Fibroblast of lung (primary cell): ENCODE measurements at regions not wholly inside any gene's neighbourhood (a gene's known extent, or its start where the extent isn't known, plus 50 kb on each side); places are given as distances from the start of the nearest gene placed in this dataset.

Source experiments
- DNase-seq, 2 donors: peaks; one replicate each; pipeline versions ENCODE4 v3.0.0 to v3.0.0-alpha.2; 2010; ENCODE audit warnings: low read depth in 2 of 2
- H2AFZ ChIP-seq: 2 replicates; pipeline ENCODE4 v1.5.1; 2012; ENCODE audit warnings: low read length, control low read depth, inconsistent platforms
- H3K27ac ChIP-seq: 2 replicates; pipeline ENCODE4 v1.5.1; 2011; ENCODE audit warnings: low read length, control low read depth; ENCODE audit not compliant: insufficient read depth
- H3K27me3 ChIP-seq: 2 replicates; pipeline ENCODE4 v1.5.1; 2011; ENCODE audit warnings: mild to moderate bottlenecking, low read length; ENCODE audit not compliant: control insufficient read depth, insufficient read depth
- H3K36me3 ChIP-seq: 2 replicates; pipeline ENCODE4 v1.5.1; 2011; ENCODE audit warnings: low read length; ENCODE audit not compliant: control insufficient read depth, insufficient read depth
- H3K4me1 ChIP-seq: 2 replicates; pipeline ENCODE4 v1.5.1; 2011; ENCODE audit warnings: low read length; ENCODE audit not compliant: control insufficient read depth, insufficient read depth; ENCODE audit errors: extremely low read depth
- H3K4me2 ChIP-seq: 2 replicates; pipeline ENCODE4 v1.5.1; 2011; ENCODE audit warnings: low read length, control low read depth; ENCODE audit not compliant: insufficient read depth; ENCODE audit errors: extremely low read depth
- H3K4me3 ChIP-seq, 4 experiments: fragments of 200-600 bp in 1 of 4; sonication (generic) in 1 of 4; replicated peaks in 1 of 4; 2 replicates each; pipeline ENCODE4 v1.5.1; 2011 to 2016; ENCODE audit warnings: low read length in 4 of 4, low read depth in 3 of 4, mild to moderate bottlenecking in 3 of 4, control low read depth in 2 of 4, inconsistent platforms in 1 of 4, mixed read lengths in 1 of 4; ENCODE audit not compliant: insufficient read depth in 1 of 4; ENCODE audit errors: control extremely low read depth in 1 of 4
- H3K79me2 ChIP-seq: 2 replicates; pipeline ENCODE4 v1.5.1; 2012; ENCODE audit warnings: mild to moderate bottlenecking, low read length, inconsistent platforms; ENCODE audit not compliant: control insufficient read depth, insufficient read depth
- H3K9ac ChIP-seq: 2 replicates; pipeline ENCODE4 v1.5.1; 2011; ENCODE audit warnings: mild to moderate bottlenecking, low read length, control low read depth; ENCODE audit not compliant: insufficient read depth
- H3K9me3 ChIP-seq: 2 replicates; pipeline ENCODE4 v1.5.1; 2012; ENCODE audit warnings: low read depth, low read length; ENCODE audit not compliant: control insufficient read depth, insufficient read depth
- H4K20me1 ChIP-seq: 2 replicates; pipeline ENCODE4 v1.5.1; 2011; ENCODE audit warnings: low read length; ENCODE audit not compliant: control insufficient read depth, insufficient read depth; ENCODE audit errors: extremely low read depth
- CTCF ChIP-seq, 2 donors: IDR thresholded peaks in 1 of 2; conservative IDR thresholded peaks in 1 of 2; 1 replicate in 1 of 2; 2 replicates in 1 of 2; pipeline ENCODE4 v1.5.1; 2011 to 2012; ENCODE audit warnings: low read length in 2 of 2, control low read depth in 1 of 2, inconsistent platforms in 1 of 2, low read depth in 1 of 2, mild to moderate bottlenecking in 1 of 2
- EZH2 ChIP-seq: IDR thresholded peaks from 2 replicates; pipeline ENCODE4 v1.5.1; 2012; ENCODE audit warnings: low read length, control low read depth, mild to moderate bottlenecking; ENCODE audit errors: missing control alignments

- H3K4me3 ChIP-seq: no peak overlapping the region
- no peak overlapping the region for H3K27ac ChIP-seq
- no peak for DNase-seq
- TF ChIP-seq CTCF (conservative IDR thresholded peaks at IDR 0.05 in 1 of 2, IDR thresholded peaks at IDR 0.05 in 1 of 2; ENCODE audit: low read depth in 1 of 2, low read length in 2 of 2) (no peak), EZH2 (no peak)
- no peak overlapping the region for H3K9ac ChIP-seq
- no peak overlapping the region for H3K4me2 ChIP-seq
- H3K36me3 ChIP-seq: no peaks in the 10 kb centered on the region
- H3K79me2 ChIP-seq: no peaks in the 10 kb centered on the region
- H3K9me3 ChIP-seq: no peaks in the 10 kb centered on the region
- H4K20me1 ChIP-seq: no peaks in the 10 kb centered on the region
- H3K27me3 ChIP-seq: no peaks in the 10 kb centered on the region
- no peak overlapping the region for H2AFZ ChIP-seq
- no peaks in the 10 kb centered on the region for H3K4me1 ChIP-seq
Measured at GRCh38 chr5:166163996-166164610, 2127.3 kb upstream of the WWC1 start.

GRCh38 chr5:166165596-166165995 lies 2125.8 kb upstream of the WWC1 start:
- no peaks in the 10 kb centered on the region for H3K36me3 ChIP-seq

GRCh38 chr5:166166071-166166470 lies 2125.4 kb upstream of the WWC1 start:
- H2AFZ ChIP-seq: no peak overlapping the region
- no peaks in the 10 kb centered on the region for H3K27me3 ChIP-seq
- no peaks in the 10 kb centered on the region for H3K9me3 ChIP-seq
- H3K36me3 ChIP-seq: no peaks in the 10 kb centered on the region
- H3K4me3 ChIP-seq: no peak overlapping the region
- TF ChIP-seq CTCF (conservative IDR thresholded peaks at IDR 0.05 in 1 of 2, IDR thresholded peaks at IDR 0.05 in 1 of 2; ENCODE audit: low read depth in 1 of 2, low read length in 2 of 2): no peak
- no peak for TF ChIP-seq EZH2
- no peaks in the 10 kb centered on the region for H4K20me1 ChIP-seq
- H3K79me2 ChIP-seq: no peaks in the 10 kb centered on the region
- H3K4me2 ChIP-seq: no peak overlapping the region
- no peak overlapping the region for H3K27ac ChIP-seq
- DNase-seq: no peak
- H3K9ac ChIP-seq: no peak overlapping the region
- H3K4me1 ChIP-seq: no peaks in the 10 kb centered on the region

More at GRCh38 chr5:166165596-166165995, 2125.8 kb upstream of the WWC1 start:
- Histone ChIP-seq H3K27me3 (no peaks in the 10 kb centered on the region), H3K4me3 (no peak overlapping the region), H3K79me2 (no peaks in the 10 kb centered on the region), H3K27ac (no peak overlapping the region), H3K4me2 (no peak overlapping the region), H3K4me1 (no peaks in the 10 kb centered on the region), H3K9ac (no peak overlapping the region), H2AFZ (no peak overlapping the region), H4K20me1 (no peaks in the 10 kb centered on the region), H3K9me3 (no peaks in the 10 kb centered on the region)
- TF ChIP-seq CTCF (conservative IDR thresholded peaks at IDR 0.05 in 1 of 2, IDR thresholded peaks at IDR 0.05 in 1 of 2; ENCODE audit: low read depth in 1 of 2, low read length in 2 of 2) (no peak), EZH2 (no peak)
- no peak for DNase-seq
